Esophagus muscularis mucosa (tissue), 3 donors: ENCODE measurements at regions not wholly inside any gene's neighbourhood (a gene's known extent, or its start where the extent isn't known, plus 50 kb on each side); places are given as distances from the start of the nearest gene placed in this dataset.

Experiments
- POLR2A ChIP-seq: fragments of 450-650 bp; IDR thresholded peaks from one replicate; pipeline ENCODE4 v1.6.1; 2017; ENCODE audit warnings: antibody characterized with exemption, moderate library complexity, mild to moderate bottlenecking, low read depth
- POLR2AphosphoS5 ChIP-seq, 2 donors: sonication (generic); formaldehyde crosslinking; IDR thresholded peaks; one replicate each; pipeline ENCODE4 v1.6.1; 2017; ENCODE audit warnings: antibody characterized with exemption in 2 of 2
- TF ChIP-seq, protein P1 (sequence below), 3 experiments: fragments of 200-600 bp in 2 of 3; fragments of 450-650 bp in 1 of 3; sonication (generic) in 2 of 3; IDR thresholded peaks; one replicate each; pipeline ENCODE4 v1.5.1; 2017 to 2019; ENCODE audit warnings: antibody characterized with exemption in 3 of 3, mild to moderate bottlenecking in 2 of 3, moderate library complexity in 1 of 3

DNA sequence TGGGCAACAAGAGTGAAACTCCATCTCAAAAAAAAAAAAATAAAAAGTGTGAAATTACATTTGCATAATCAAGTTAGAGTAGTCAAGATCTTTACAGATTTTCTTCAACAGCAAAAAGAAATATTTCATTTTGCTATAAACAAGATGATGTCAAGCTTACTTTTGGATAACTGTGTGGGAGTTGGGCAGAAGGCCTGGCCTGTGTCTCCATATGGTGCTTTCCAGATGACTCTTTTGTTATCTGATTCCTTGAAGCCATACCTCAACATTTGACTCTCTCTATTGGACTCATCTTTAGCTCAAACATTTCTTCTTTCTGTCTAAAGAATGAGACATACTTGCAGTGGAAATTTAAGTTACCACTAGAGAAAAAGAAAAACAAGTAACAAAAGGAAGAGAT lies 246.8 kb downstream of the MSX2 start:
- TF ChIP-seq POLR2A (no peak), POLR2AphosphoS5 (IDR thresholded peaks at IDR 0.05) (no peak)
- TF ChIP-seq, protein P1, sequence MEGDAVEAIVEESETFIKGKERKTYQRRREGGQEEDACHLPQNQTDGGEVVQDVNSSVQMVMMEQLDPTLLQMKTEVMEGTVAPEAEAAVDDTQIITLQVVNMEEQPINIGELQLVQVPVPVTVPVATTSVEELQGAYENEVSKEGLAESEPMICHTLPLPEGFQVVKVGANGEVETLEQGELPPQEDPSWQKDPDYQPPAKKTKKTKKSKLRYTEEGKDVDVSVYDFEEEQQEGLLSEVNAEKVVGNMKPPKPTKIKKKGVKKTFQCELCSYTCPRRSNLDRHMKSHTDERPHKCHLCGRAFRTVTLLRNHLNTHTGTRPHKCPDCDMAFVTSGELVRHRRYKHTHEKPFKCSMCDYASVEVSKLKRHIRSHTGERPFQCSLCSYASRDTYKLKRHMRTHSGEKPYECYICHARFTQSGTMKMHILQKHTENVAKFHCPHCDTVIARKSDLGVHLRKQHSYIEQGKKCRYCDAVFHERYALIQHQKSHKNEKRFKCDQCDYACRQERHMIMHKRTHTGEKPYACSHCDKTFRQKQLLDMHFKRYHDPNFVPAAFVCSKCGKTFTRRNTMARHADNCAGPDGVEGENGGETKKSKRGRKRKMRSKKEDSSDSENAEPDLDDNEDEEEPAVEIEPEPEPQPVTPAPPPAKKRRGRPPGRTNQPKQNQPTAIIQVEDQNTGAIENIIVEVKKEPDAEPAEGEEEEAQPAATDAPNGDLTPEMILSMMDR (IDR thresholded peaks at IDR 0.05): no peak
